ENCODE measurements at regions not wholly inside any gene's neighbourhood (a gene's known extent, or its start where the extent isn't known, plus 50 kb on each side); places are given as distances from the start of the nearest gene placed in this dataset.

DNA sequence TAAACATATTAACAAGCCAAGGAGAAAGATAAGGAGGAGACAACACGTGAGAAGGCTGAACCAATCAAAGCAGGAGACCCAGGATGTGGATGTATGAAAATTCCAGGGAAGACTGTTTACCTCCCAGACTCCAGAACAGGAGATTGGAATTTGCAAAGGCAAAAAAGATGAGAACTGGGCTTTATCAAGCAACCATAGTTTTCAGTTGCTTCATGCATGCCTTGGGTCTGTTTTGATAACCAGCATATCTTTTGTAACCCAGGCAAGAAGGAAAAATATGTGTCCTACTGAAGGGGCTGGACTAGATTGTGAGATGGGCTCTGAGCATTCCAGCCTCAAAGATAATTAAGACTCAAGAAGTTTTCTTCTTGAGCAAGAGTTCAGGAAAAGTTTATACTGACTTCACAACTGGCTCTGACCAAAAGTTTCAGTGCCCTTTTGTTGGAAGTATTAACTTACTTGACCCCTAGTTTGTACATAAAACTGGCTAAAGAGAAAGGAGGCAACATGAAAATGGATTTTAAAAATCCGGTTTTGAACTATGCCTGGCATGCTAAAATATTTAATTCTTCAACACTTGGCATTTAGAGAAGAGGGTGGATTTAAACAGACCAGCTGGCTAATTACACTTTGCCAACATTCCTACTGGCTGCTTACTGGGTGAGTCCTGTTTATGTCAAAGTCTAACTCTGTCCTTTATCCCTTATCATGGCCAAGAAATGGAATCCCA is 79.3 kb upstream of the CD28 start:
- Mint-ChIP-seq H3K27ac (ENCODE audit: unreplicated experiment) (peak overlapping the region; percentile 58), H3K4me1 (ENCODE audit: unreplicated experiment) (peaks cover 22% of the 10 kb centered on the region), H3K4me3 (ENCODE audit: unreplicated experiment) (no peak overlapping the region), H3K27me3 (ENCODE audit: unreplicated experiment) (no peaks in the 10 kb centered on the region), H3K36me3 (ENCODE audit: unreplicated experiment) (no peaks in the 10 kb centered on the region), H3K9me3 (ENCODE audit: unreplicated experiment) (no peaks in the 10 kb centered on the region)
- TF ChIP-seq, protein P1, sequence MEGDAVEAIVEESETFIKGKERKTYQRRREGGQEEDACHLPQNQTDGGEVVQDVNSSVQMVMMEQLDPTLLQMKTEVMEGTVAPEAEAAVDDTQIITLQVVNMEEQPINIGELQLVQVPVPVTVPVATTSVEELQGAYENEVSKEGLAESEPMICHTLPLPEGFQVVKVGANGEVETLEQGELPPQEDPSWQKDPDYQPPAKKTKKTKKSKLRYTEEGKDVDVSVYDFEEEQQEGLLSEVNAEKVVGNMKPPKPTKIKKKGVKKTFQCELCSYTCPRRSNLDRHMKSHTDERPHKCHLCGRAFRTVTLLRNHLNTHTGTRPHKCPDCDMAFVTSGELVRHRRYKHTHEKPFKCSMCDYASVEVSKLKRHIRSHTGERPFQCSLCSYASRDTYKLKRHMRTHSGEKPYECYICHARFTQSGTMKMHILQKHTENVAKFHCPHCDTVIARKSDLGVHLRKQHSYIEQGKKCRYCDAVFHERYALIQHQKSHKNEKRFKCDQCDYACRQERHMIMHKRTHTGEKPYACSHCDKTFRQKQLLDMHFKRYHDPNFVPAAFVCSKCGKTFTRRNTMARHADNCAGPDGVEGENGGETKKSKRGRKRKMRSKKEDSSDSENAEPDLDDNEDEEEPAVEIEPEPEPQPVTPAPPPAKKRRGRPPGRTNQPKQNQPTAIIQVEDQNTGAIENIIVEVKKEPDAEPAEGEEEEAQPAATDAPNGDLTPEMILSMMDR (IDR thresholded peaks at IDR 0.05) = no peak
- no peak for DNase-seq (ENCODE audit: extremely low spot score, unreplicated experiment)

DNA sequence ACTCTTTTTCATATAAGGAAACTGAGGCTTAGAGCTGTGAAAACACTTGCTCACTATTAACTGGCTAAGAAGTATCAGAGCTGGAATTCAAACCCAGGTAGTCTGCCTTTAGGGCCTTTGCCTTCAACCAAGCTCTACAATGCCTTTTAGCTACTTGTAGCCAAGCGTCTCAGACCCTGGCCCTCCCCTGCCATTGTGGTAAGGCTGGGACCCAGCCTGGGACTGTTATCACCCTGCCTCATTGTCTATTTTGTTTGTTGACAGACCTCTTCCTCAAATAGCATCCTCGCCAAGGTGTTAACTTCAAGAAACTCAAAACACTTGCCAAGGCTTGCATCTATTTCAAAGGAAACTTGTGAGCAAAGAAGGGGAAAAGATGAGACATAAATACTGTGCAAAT is 76.7 kb upstream of the CD28 start:
- Mint-ChIP-seq H3K27me3 (ENCODE audit: unreplicated experiment) (no peaks in the 10 kb centered on the region), H3K4me3 (ENCODE audit: unreplicated experiment) (no peak overlapping the region), H3K9me3 (ENCODE audit: unreplicated experiment) (no peaks in the 10 kb centered on the region), H3K27ac (ENCODE audit: unreplicated experiment) (no peak overlapping the region), H3K36me3 (ENCODE audit: unreplicated experiment) (no peaks in the 10 kb centered on the region), H3K4me1 (ENCODE audit: unreplicated experiment) (peaks cover 15% of the 10 kb centered on the region)
- DNase-seq (ENCODE audit: extremely low spot score, unreplicated experiment) = no peak
- TF ChIP-seq, protein P1 (IDR thresholded peaks at IDR 0.05) = no peak

DNA sequence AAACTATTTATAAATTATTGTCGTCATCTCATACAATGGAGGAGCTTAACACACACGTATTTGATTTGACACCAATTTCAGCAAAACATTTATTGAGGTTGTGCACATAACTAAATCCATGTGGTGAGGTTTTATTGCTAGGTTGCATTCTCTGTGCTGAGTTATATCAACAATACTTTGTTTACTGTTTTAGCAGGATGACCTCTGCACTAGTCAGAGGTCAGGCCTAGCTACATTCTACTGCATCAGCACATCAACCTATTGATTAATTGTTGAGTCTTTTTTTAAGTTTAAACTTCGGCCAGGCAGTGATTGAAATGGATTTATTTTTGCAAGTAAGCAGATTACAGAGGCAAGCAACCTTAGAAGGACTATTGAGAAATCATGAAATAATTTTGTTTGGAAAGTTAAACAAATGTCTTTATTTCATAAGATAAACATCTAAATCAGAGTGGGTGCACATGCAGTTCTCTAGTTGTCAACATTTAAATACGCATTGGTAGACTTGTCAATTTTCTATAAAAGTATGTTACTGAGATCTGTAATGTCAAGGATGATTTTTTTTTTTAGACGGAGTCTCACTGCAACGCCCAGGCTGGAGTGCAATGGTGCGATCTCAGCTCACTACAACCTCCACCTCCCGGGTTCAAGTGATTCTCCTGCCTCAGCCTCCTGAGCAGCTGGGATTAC is 75.2 kb upstream of the CD28 start:
- Mint-ChIP-seq H3K4me3 (ENCODE audit: unreplicated experiment) (no peak overlapping the region), H3K4me1 (ENCODE audit: unreplicated experiment) (peaks cover 10% of the 10 kb centered on the region), H3K36me3 (ENCODE audit: unreplicated experiment) (no peaks in the 10 kb centered on the region), H3K9me3 (ENCODE audit: unreplicated experiment) (no peaks in the 10 kb centered on the region), H3K27me3 (ENCODE audit: unreplicated experiment) (no peaks in the 10 kb centered on the region), H3K27ac (ENCODE audit: unreplicated experiment) (no peak overlapping the region)
- TF ChIP-seq, protein P1 (IDR thresholded peaks at IDR 0.05) = no peak
- no peak for DNase-seq (ENCODE audit: extremely low spot score, unreplicated experiment)

DNA sequence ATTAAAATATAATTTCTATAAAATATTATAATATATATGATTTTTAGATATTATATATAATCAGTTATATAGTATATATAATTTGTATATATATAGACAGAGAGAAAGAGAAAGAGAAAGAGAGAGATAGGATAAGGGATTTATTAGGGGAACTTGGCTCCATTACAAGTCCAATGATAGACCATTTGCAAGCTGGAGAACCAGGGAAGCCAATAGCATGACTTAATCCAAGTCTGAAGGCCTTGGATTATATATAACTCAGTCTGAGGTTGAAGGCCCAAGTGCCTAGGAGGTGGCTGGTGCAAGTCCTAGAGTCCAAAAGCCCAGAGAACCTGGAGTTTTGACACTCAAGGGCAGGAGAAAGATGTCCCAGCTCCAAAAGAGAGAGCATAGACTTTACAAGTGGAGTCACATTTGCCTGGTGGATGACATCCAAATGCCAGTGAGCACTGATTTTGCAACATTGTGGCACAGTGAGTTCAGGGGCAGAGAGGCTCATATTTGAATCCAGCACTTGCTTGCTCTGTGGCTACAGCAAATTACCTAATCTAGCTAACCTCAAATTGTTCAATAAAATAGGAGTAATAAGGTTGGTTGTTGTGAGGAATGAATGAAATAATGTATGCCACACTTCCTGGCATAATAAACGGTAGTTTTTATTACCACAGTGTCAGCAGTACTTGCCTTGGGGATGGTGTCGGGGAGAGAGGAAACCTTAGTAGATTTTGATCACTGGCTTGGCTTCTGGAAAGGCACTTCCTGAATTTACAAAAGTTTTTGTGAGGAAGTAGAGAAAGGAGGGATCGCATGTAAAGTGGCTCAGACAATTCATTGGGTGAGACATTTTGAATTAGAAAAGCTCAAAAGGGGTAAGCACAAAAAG is 69.6 kb upstream of the CD28 start:
- DNase-seq (ENCODE audit: extremely low spot score, unreplicated experiment) = no peak
- Mint-ChIP-seq H3K36me3 (ENCODE audit: unreplicated experiment) (no peaks in the 10 kb centered on the region), H3K9me3 (ENCODE audit: unreplicated experiment) (no peaks in the 10 kb centered on the region), H3K27ac (ENCODE audit: unreplicated experiment) (no peak overlapping the region), H3K4me3 (ENCODE audit: unreplicated experiment) (no peak overlapping the region), H3K27me3 (ENCODE audit: unreplicated experiment) (no peaks in the 10 kb centered on the region), H3K4me1 (ENCODE audit: unreplicated experiment) (peaks cover 7% of the 10 kb centered on the region)
- TF ChIP-seq, protein P1 (IDR thresholded peaks at IDR 0.05) = no peak

All from osteocyte (in vitro differentiated cells).